ENCODE measurements at regions not wholly inside any gene's neighbourhood (a gene's known extent, or its start where the extent isn't known, plus 50 kb on each side); places are given as distances from the start of the nearest gene placed in this dataset.
"Not testable (repeated sequence)": the region's sequence is repeated elsewhere in the genome, so short reads cannot be mapped to it uniquely, and the experiment has no call there.

DNA sequence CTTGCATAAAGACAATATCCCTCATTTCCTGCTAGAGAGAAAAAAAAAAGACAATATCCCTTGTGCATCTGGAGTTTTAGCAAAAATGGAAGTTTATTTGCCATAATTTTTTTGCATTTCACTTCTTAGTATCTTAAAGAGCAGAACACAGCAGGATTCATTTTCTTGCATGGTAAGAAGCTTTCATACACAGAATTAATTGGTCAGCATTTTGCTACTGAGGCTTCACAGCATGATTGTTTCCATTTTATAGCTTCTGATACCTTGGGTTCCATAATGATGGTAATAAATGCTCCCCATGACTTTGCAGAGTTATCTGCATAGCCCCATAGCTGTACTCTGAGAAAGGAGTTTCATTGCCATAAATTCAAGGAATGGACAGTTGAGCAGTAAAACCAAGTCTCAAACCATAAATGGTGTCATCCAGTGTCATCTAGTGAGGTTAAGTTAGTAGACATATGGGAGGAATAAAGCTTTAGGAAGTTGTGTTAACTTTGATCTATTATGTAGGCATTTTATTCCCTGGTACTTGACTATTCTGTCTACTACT lies 88.8 kb upstream of the PLD5 start:
- Histone ChIP-seq H4K20me1 (no peaks in the 10 kb centered on the region), H3K4me1 (0 out of 20 replicates have a peak, but pooled peaks cover 0 to 3% (median 0%) of the 10 kb centered on the region in 10 experiments), H3K36me3 (no peaks in the 10 kb centered on the region), H3K9me3 (replicated peaks in 1 of 11) (peaks cover 0 to 5% (median 0%) of the 10 kb centered on the region in 11 experiments; a peak in 1 of 22 replicates), H3K4me3 (no peak overlapping the region), H3K27me3 (no peaks in the 10 kb centered on the region), H3K27ac (no peak overlapping the region), H3K4me2 (no peak overlapping the region), H3K9ac (no peak overlapping the region)
- no peak for TF ChIP-seq Cebpa-rat (IDR thresholded peaks at IDR 0.05)

DNA sequence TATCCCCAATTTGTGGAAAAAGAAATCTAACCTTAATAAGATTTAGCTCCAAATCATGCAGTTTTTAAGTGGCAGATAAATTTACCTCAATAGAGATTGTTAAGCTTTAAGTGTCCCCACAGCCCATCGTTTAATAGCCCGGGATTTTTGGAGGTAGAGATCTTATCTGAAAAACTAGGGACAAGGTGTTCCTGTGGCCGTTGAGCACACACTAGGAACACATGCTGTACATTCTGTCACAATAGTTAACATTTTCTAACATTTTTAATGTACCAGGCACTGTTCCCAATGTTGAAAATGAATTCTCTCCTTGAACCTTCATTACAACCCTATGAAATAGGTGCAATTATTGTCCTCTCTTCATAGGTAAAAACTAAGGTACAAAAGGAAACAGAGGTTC lies 85.7 kb upstream of the PLD5 start:
- Histone ChIP-seq H3K36me3 (no peaks in the 10 kb centered on the region), H3K4me3 (no peak overlapping the region), H4K20me1 (no peaks in the 10 kb centered on the region), H3K4me2 (no peak overlapping the region), H3K27ac (no peak overlapping the region), H3K9me3 (replicated peaks in 1 of 11) (no peaks in the 10 kb centered on the region), H3K4me1 (0 out of 20 replicates have a peak, but pooled peaks cover 0 to 3% (median 0%) of the 10 kb centered on the region in 10 experiments), H3K27me3 (no peaks in the 10 kb centered on the region), H3K9ac (no peak overlapping the region)
- no peak for TF ChIP-seq Cebpa-rat (IDR thresholded peaks at IDR 0.05)

DNA sequence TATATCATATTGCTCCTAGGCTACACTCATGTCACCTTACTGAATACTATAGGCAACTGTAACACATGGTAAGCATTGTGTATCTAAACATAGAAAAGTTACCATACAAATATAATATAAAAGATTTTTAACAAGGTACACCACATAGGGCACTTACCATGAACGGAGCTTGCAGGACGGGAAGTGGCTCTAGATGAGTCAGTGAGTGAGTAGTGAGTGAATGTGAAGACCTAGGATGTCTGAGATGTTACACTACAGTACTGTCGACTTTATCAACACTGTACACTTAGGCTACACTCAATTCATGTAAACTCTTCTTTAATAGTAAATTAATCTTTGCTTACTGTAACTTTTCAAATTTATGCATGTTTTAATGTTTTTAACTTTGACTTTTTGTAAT lies 81.0 kb upstream of the PLD5 start:
- H3K4me1 ChIP-seq, result no peaks in the 10 kb centered on the region
- H3K4me3 ChIP-seq, result no peak overlapping the region
- no peak overlapping the region for H3K27ac ChIP-seq
- no peak overlapping the region for H3K4me2 ChIP-seq
- no peak overlapping the region for H3K9ac ChIP-seq
- no peak for TF ChIP-seq Cebpa-rat (IDR thresholded peaks at IDR 0.05)
- H4K20me1 ChIP-seq, result no peaks in the 10 kb centered on the region
- H3K36me3 ChIP-seq, result no peaks in the 10 kb centered on the region
- no peaks in the 10 kb centered on the region for H3K27me3 ChIP-seq
- no peaks in the 10 kb centered on the region for H3K9me3 ChIP-seq (replicated peaks in 1 of 11)

DNA sequence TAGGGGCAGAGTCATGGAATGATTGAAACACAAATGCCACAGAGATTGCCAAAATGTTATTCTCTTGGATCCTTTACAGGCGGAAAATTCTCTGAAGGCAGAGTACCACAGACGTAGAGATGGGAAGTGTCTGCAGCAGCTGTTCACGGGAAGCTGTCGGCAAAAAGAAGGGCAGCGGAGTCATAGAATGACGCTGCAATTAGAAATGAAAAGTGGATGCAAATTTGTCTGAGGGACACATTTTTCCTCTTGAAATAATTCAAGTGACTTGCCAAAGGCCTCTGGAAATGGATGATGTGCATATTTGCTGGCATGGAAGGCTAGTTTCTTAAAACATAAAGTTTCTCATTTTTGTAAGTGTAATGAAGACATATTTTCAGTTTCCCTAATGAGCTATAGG lies 77.5 kb upstream of the PLD5 start:
- H3K9me3 ChIP-seq (replicated peaks in 1 of 11), result peaks cover 8 to 16% (median 14%) of the 10 kb centered on the region in 11 experiments
- no peak overlapping the region for H3K27ac ChIP-seq
- H3K36me3 ChIP-seq, result no peaks in the 10 kb centered on the region
- no peaks in the 10 kb centered on the region for H3K27me3 ChIP-seq
- no peak for TF ChIP-seq Cebpa-rat (IDR thresholded peaks at IDR 0.05)
- H3K9ac ChIP-seq, result no peak overlapping the region
- H3K4me1 ChIP-seq, result no peaks in the 10 kb centered on the region
- no peak overlapping the region for H3K4me2 ChIP-seq
- H3K4me3 ChIP-seq, result no peak overlapping the region
- no peaks in the 10 kb centered on the region for H4K20me1 ChIP-seq

DNA sequence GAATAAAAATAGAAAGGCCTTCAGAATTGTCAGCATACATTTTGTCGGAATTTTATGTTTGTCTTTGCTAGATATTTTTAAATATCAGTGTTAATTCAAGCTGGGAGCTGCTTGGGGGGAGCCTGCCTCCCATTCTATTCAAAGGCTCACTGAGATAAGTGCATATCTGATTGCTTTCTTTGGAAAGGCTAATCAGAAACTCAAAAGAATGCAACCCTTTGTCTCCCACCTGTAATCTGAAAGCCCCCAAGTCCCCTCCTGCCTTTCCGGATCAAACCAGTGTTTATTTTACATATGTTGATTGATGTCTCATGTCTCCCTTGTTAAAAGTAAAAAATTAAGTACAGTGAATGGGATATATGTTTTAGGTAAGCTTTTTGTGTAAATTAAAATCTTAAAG lies 69.3 kb upstream of the PLD5 start:
- H3K9me3 ChIP-seq (replicated peaks in 1 of 11), result peaks cover 19 to 29% (median 24%) of the 10 kb centered on the region in 11 experiments
- not testable (repeated sequence) for H4K20me1 ChIP-seq, H3K4me3 ChIP-seq, H3K9ac ChIP-seq, H3K36me3 ChIP-seq, H3K4me1 ChIP-seq, H3K4me2 ChIP-seq, H3K27me3 ChIP-seq, H3K27ac ChIP-seq

DNA sequence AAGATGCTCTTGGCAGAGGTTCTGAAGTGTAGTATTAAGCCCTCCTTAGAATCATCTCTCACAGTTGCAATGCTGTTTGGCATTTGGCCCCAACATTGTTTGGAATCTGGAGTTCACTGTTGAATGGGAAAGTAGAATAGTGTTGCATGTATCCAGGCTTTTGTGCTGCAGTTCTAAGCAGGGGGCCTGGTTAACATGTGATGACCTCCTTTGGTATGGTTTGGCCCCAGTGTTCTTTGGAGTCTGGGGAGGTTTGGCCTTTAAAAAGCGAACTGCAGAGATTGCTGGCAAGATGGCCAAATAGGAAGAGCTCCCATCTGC lies 61.8 kb upstream of the PLD5 start:
- no peaks in the 10 kb centered on the region for H3K36me3 ChIP-seq
- no peak overlapping the region for H3K4me2 ChIP-seq
- no peak overlapping the region for H3K4me3 ChIP-seq
- no peaks in the 10 kb centered on the region for H4K20me1 ChIP-seq
- no peak overlapping the region for H3K27ac ChIP-seq
- TF ChIP-seq Cebpa-rat (IDR thresholded peaks at IDR 0.05), result no peak
- H3K27me3 ChIP-seq, result no peaks in the 10 kb centered on the region
- no peaks in the 10 kb centered on the region for H3K4me1 ChIP-seq
- peaks cover 0 to 10% (median under 1%) of the 10 kb centered on the region in 11 experiments; a peak in 6 of 22 replicates for H3K9me3 ChIP-seq (replicated peaks in 1 of 11)
- H3K9ac ChIP-seq, result no peak overlapping the region

DNA sequence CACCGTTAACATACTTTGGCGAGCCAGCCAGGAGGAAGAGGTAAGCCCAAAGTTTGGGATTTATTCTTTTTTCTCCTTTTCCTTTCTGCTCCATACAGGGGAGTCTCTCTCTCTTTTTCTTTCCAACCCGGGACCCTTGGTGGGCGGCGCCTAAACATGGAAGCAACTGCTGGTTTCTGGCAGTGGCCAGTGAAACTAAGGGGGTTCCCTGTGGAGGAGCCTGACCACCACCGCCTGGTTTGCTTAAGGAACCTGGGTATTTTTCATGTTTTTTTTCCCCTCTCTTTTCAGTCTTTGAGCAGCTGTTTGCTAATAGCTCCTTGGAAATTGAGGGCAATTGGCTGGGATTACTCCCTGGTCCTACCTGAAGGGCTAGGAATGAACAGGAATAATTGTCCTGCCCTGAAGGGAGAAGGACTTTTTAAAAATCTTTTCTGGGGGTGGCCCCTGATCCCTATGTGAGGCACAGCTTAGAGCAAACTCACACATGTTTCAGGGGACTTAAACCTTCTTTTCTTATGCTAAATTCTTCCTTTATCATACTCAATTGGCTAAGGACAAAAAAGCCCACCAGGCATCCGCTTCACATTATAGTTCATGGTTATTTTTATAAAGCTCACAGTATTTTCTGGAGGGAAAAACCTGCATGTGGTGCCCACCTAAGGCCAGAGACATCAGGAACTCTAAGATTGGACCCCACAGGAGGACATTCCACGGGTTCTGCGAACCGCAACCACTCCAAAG lies 61.3 kb upstream of the PLD5 start:
- no peak overlapping the region for H3K4me2 ChIP-seq
- no peak overlapping the region for H3K4me3 ChIP-seq
- H3K27ac ChIP-seq, result no peak overlapping the region
- no peaks in the 10 kb centered on the region for H3K27me3 ChIP-seq
- TF ChIP-seq Cebpa-rat (IDR thresholded peaks at IDR 0.05), result no peak
- no peak overlapping the region for H3K9ac ChIP-seq
- no peaks in the 10 kb centered on the region for H4K20me1 ChIP-seq
- no peaks in the 10 kb centered on the region for H3K36me3 ChIP-seq
- H3K4me1 ChIP-seq, result no peaks in the 10 kb centered on the region
- peaks cover 0 to 9% (median 0%) of the 10 kb centered on the region in 11 experiments; a peak in 2 of 22 replicates for H3K9me3 ChIP-seq (replicated peaks in 1 of 11)

DNA sequence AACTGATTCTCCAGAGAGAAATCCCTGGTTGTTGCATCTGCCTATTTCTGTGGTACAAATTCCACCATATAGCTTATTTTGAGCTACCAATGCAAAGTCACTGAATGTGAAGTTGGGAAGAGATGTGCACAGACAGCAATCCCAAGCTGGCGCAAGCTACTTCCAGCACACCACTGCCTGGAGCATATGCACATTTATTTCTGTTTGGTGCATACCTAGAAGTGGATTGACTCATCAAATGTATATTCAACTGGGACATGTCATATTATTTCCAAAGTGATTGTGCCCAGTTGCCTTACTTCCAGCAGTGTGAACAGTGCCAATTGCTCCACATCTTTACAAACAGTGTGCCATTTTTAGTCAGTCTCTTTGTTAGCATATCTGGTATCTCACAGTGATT lies 58.2 kb upstream of the PLD5 start:
- no peak for TF ChIP-seq Cebpa-rat (IDR thresholded peaks at IDR 0.05)
- H3K4me1 ChIP-seq, result no peaks in the 10 kb centered on the region
- no peak overlapping the region for H3K27ac ChIP-seq
- H3K9me3 ChIP-seq (replicated peaks in 1 of 11), result peaks cover 0 to 9% (median 0%) of the 10 kb centered on the region in 11 experiments; a peak in 2 of 22 replicates
- H3K27me3 ChIP-seq, result no peaks in the 10 kb centered on the region
- H3K36me3 ChIP-seq, result no peaks in the 10 kb centered on the region
- H3K4me3 ChIP-seq, result no peak overlapping the region
- H4K20me1 ChIP-seq, result no peaks in the 10 kb centered on the region
- H3K9ac ChIP-seq, result no peak overlapping the region
- H3K4me2 ChIP-seq, result no peak overlapping the region

DNA sequence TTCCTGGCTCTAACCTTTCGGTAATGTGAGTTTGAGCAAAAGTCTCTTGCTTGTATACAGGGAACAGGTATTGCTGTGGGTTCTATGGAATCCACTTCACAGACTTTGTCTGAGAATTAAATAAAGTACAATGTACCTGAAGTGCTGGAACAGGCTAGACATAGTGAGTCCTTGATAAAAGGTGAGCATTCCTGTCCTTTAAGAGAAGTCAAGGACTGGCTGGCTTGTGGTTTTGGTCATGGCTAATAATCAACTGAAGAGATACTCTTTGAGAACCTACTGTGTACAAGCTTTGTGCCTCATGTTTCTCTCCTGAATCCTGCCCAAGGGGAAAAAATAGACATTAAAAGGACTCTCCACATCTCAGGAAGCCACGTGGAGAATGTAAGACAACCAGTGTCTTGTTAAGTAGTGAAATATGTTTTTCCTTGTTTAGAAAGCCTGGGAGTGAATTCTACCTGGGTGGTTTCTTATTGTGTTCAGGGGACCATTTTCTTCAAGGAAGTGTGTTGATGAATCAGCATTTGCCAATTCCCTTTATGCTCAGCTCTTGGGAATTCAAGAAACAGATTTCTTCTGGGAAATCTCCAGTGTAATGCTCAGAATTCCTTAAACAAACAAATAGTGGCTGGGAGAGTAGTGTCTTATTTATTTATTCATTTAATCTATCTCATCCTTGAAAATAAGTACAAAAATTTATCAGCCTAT lies 55.2 kb upstream of the PLD5 start:
- Histone ChIP-seq H3K9ac (no peak overlapping the region), H3K4me3 (no peak overlapping the region), H3K27me3 (no peaks in the 10 kb centered on the region), H3K36me3 (no peaks in the 10 kb centered on the region), H3K27ac (no peak overlapping the region), H3K9me3 (replicated peaks in 1 of 11) (no peaks in the 10 kb centered on the region), H3K4me2 (no peak overlapping the region), H4K20me1 (no peaks in the 10 kb centered on the region), H3K4me1 (peaks cover 0 to 6% (median 0%) of the 10 kb centered on the region in 10 experiments; a peak in 1 of 20 replicates)
- TF ChIP-seq Cebpa-rat (IDR thresholded peaks at IDR 0.05), result no peak

All from BLaER1 treated with 17β-estradiol and CSF1 and Interleukin-3, amounts not matched to agents 10 nM and 100 nM (cell line).